ENCODE measurements at regions not wholly inside any gene's neighbourhood (a gene's known extent, or its start where the extent isn't known, plus 50 kb on each side); places are given as distances from the start of the nearest gene placed in this dataset.

- TF ChIP-seq, protein P1, sequence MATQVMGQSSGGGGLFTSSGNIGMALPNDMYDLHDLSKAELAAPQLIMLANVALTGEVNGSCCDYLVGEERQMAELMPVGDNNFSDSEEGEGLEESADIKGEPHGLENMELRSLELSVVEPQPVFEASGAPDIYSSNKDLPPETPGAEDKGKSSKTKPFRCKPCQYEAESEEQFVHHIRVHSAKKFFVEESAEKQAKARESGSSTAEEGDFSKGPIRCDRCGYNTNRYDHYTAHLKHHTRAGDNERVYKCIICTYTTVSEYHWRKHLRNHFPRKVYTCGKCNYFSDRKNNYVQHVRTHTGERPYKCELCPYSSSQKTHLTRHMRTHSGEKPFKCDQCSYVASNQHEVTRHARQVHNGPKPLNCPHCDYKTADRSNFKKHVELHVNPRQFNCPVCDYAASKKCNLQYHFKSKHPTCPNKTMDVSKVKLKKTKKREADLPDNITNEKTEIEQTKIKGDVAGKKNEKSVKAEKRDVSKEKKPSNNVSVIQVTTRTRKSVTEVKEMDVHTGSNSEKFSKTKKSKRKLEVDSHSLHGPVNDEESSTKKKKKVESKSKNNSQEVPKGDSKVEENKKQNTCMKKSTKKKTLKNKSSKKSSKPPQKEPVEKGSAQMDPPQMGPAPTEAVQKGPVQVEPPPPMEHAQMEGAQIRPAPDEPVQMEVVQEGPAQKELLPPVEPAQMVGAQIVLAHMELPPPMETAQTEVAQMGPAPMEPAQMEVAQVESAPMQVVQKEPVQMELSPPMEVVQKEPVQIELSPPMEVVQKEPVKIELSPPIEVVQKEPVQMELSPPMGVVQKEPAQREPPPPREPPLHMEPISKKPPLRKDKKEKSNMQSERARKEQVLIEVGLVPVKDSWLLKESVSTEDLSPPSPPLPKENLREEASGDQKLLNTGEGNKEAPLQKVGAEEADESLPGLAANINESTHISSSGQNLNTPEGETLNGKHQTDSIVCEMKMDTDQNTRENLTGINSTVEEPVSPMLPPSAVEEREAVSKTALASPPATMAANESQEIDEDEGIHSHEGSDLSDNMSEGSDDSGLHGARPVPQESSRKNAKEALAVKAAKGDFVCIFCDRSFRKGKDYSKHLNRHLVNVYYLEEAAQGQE (IDR thresholded peaks at IDR 0.05) = no peak
- TF ChIP-seq HNF4G (IDR thresholded peaks at IDR 0.05) (no peak), FOXA2 (IDR thresholded peaks at IDR 0.05) (no peak)
Measured at GRCh38 chr3:7960601-7961000, 541.0 kb upstream of the LMCD1 start (continued).

GRCh38 chr3:7962301-7962700 is 539.3 kb upstream of the LMCD1 start:
- no peaks in the 10 kb centered on the region for H3K4me1 ChIP-seq (ENCODE audit: control insufficient read depth in 4 of 4, insufficient read depth in 4 of 4, low read length in 3 of 4)
- TF ChIP-seq EGR1 (IDR thresholded peaks at IDR 0.05; ENCODE audit: low read depth in 2 of 2) = no peak
- TF ChIP-seq NR2F2 (IDR thresholded peaks at IDR 0.05) = no peak
- TF ChIP-seq FOXA2 (IDR thresholded peaks at IDR 0.05) = no peak
- TF ChIP-seq TAF1 (conservative IDR thresholded peaks at IDR 0.05) = no peak
- TF ChIP-seq HNF4G (IDR thresholded peaks at IDR 0.05) = no peak
- no peak for TF ChIP-seq FOXA1 (IDR thresholded peaks at IDR 0.05)
- TF ChIP-seq RXRA (IDR thresholded peaks at IDR 0.05) = no peak
- TF ChIP-seq, protein P1 (IDR thresholded peaks at IDR 0.05) = no peak
- TF ChIP-seq, protein P2, sequence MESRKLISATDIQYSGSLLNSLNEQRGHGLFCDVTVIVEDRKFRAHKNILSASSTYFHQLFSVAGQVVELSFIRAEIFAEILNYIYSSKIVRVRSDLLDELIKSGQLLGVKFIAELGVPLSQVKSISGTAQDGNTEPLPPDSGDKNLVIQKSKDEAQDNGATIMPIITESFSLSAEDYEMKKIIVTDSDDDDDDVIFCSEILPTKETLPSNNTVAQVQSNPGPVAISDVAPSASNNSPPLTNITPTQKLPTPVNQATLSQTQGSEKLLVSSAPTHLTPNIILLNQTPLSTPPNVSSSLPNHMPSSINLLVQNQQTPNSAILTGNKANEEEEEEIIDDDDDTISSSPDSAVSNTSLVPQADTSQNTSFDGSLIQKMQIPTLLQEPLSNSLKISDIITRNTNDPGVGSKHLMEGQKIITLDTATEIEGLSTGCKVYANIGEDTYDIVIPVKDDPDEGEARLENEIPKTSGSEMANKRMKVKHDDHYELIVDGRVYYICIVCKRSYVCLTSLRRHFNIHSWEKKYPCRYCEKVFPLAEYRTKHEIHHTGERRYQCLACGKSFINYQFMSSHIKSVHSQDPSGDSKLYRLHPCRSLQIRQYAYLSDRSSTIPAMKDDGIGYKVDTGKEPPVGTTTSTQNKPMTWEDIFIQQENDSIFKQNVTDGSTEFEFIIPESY (IDR thresholded peaks at IDR 0.05) = no peak
- TF ChIP-seq, protein P3, sequence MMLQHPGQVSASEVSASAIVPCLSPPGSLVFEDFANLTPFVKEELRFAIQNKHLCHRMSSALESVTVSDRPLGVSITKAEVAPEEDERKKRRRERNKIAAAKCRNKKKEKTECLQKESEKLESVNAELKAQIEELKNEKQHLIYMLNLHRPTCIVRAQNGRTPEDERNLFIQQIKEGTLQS (IDR thresholded peaks at IDR 0.05) = no peak
- TF ChIP-seq CTCF (IDR thresholded peaks at IDR 0.05; ENCODE audit: low read depth, low read length, missing input control) = no peak
- no peak for TF ChIP-seq RAD21 (IDR thresholded peaks at IDR 0.05)
- TF ChIP-seq, protein P4, sequence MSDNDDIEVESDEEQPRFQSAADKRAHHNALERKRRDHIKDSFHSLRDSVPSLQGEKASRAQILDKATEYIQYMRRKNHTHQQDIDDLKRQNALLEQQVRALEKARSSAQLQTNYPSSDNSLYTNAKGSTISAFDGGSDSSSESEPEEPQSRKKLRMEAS (IDR thresholded peaks at IDR 0.05) = no peak
- TF ChIP-seq JUND (IDR thresholded peaks at IDR 0.05) = no peak
- TF ChIP-seq YY1 (IDR thresholded peaks at IDR 0.05) = no peak
- no peak for TF ChIP-seq HNF4A (conservative IDR thresholded peaks at IDR 0.05)
- no peak for TF ChIP-seq SP1 (IDR thresholded peaks at IDR 0.05)
- no peaks in the 10 kb centered on the region for H3K36me3 ChIP-seq (ENCODE audit: control insufficient read depth in 4 of 4, insufficient read depth in 3 of 4, low read depth in 1 of 4, low read length in 3 of 4)
- no peak for DNase-seq (ENCODE audit: low spot score)
- no peaks in the 10 kb centered on the region for H3K27me3 ChIP-seq (ENCODE audit: control insufficient read depth in 4 of 4, insufficient read depth in 4 of 4, low read length in 3 of 4)
- no peak overlapping the region for H3K4me3 ChIP-seq (ENCODE audit: low read depth in 1 of 3, low read length in 3 of 3)
- H3K27ac ChIP-seq (ENCODE audit: low read depth in 1 of 2, low read length in 2 of 2) = no peak overlapping the region
- no peaks in the 10 kb centered on the region for H3K9me3 ChIP-seq (ENCODE audit: control insufficient read depth in 4 of 4, low read length in 3 of 4)
- 57% methylated on average over 3 of the region's 3 CpGs for WGBS
- H3K9ac ChIP-seq (ENCODE audit: low read depth in 1 of 2, low read length in 2 of 2) = no peak overlapping the region
